Muscle of leg (tissue), 3 donors: ENCODE measurements at regions not wholly inside any gene's neighbourhood (a gene's known extent, or its start where the extent isn't known, plus 50 kb on each side); places are given as distances from the start of the nearest gene placed in this dataset.
A peak's percentile ranks its signal among the peaks of the same experiment; 100 is the strongest.
"Not testable (repeated sequence)": the region's sequence is repeated elsewhere in the genome, so short reads cannot be mapped to it uniquely, and the experiment has no call there.

Source experiments
- DNase-seq: peaks from one replicate; pipeline ENCODE4 v3.0.0; 2013
- H3K27ac ChIP-seq: one replicate; pipeline ENCODE4 v1.5.1; 2013; ENCODE audit warnings: mild to moderate bottlenecking, low read length, control low read depth
- H3K27me3 ChIP-seq: one replicate; pipeline ENCODE4 v1.6.1; 2013; ENCODE audit warnings: low read length; ENCODE audit not compliant: control insufficient read depth, insufficient read depth
- H3K36me3 ChIP-seq: one replicate; pipeline ENCODE4 v1.6.1; 2013; ENCODE audit warnings: low read length; ENCODE audit not compliant: control insufficient read depth, insufficient read depth
- H3K4me1 ChIP-seq: one replicate; pipeline ENCODE4 v1.6.1; 2013; ENCODE audit warnings: low read length; ENCODE audit not compliant: control insufficient read depth, insufficient read depth
- H3K4me3 ChIP-seq: one replicate; pipeline ENCODE4 v1.5.1; 2013; ENCODE audit warnings: low read length, control low read depth
- H3K9me3 ChIP-seq: replicated peaks from 2 replicates; pipeline ENCODE4 v1.6.1; 2013; ENCODE audit warnings: low read depth, low read length; ENCODE audit not compliant: control insufficient read depth
- WGBS: methylation state at CpG from one replicate; pipeline ENCODE4 v1.1.5; 2013; ENCODE audit warnings: missing lambda C conversion rate; ENCODE audit not compliant: insufficient coverage; 5-methylcytosine and 5-hydroxymethylcytosine counted together

DNA sequence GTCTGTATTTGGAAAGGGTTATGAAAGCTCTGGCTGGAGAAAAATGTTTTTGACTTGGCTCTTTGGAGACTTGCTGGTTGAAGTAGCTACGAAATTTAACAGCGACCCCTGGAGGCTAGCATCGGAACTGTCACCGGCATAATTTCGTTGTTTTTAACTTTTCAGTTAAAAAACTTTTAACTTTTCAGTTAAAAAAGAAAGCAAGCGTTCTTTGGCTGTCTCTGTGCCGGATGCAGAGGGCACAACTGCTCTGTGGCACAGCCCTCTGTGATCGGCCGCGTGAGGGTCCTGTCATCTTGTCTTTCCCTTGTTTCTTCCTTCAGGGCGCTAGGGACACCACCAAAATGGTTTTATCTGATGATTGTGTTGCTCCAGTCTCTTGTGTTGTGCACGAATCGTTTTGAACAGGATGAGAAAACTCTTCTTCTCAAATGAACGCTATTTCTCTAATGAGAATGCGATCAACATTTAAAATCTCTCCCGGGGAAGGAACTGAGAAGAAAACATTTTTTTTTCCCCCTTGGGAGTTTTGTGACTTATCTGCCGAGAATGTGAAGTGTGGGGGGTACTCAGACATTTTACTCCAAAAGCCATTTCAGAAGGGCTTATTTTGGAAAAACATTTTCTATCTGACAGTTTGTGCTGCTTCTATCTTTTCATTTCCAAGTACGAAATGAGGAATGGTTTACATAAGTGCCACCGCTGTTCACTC is 57.1 kb downstream of the ADCYAP1 start:
- peak overlapping the region; percentile 7 for H3K4me3 ChIP-seq
- H3K36me3 ChIP-seq = no peaks in the 10 kb centered on the region
- no peaks in the 10 kb centered on the region for H3K27me3 ChIP-seq
- DNase-seq = peak; percentile 42
- no peaks in the 10 kb centered on the region for H3K9me3 ChIP-seq
- H3K4me1 ChIP-seq = no peaks in the 10 kb centered on the region
- whole genome bisulfite sequencing = 6% methylated on average over 7 of the region's 19 CpGs
- H3K27ac ChIP-seq = no peak overlapping the region

DNA sequence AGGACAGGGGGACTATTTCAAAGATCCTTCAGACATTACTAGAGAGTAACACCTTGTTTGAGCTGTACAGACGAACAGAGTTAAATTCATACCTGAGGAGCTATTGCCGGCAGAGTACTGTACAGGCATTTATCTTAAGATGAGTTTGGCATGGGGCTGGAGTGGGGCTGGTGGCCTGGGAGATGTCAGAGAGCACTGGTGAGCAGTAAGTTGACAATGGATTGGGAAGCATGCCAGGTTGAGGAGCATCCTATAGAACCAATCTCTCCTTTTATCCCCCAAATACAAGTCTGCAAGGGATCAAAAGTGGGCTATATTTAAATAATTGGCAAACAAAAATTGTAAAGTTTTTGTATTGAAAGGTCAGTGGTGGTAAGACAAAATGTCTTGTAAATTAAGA is 58.6 kb downstream of the ADCYAP1 start:
- H3K36me3 ChIP-seq = no peaks in the 10 kb centered on the region
- H3K27ac ChIP-seq = no peak overlapping the region
- no peak for DNase-seq
- H3K9me3 ChIP-seq = no peaks in the 10 kb centered on the region
- H3K27me3 ChIP-seq = no peaks in the 10 kb centered on the region
- no peaks in the 10 kb centered on the region for H3K4me1 ChIP-seq
- no peak overlapping the region for H3K4me3 ChIP-seq
- 80% methylated on average over 1 of the region's 2 CpGs for WGBS

- Histone ChIP-seq H3K9me3 (no peaks in the 10 kb centered on the region), H3K27ac (no peak overlapping the region), H3K27me3 (no peaks in the 10 kb centered on the region), H3K4me1 (no peaks in the 10 kb centered on the region), H3K36me3 (no peaks in the 10 kb centered on the region), H3K4me3 (no peak overlapping the region)
- WGBS = 63% methylated on average over 7 of the region's 11 CpGs
- no peak for DNase-seq
Observed at GRCh38 chr18:965921-966758, 61.5 kb downstream of the ADCYAP1 start.

- 71% methylated on average over 3 of the region's 8 CpGs for WGBS
- no peak for DNase-seq
- no peak overlapping the region for H3K27ac ChIP-seq
Observed at GRCh38 chr18:966759-967576, 62.3 kb downstream of the ADCYAP1 start.

DNA sequence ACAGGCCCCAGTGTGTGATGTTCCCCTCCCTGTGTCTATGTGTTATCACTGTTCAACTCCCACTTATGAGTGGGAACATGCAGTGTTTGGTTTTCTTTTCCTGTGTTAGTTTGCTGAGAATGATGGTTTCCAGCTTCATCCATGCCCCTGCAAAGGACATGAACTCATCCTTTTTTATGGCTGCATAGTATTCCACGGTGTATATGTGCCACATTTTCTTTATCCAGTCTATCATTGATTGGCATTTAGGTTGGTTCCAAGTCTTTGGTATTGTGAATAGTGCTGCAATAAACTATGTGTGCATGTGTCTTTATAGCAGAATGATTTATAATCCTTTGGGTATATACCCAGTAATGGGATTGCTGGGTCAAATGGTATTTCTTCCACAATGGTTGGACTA is 64.2 kb downstream of the ADCYAP1 start:
- not testable (repeated sequence) for H3K9me3 ChIP-seq, H3K36me3 ChIP-seq, H3K27me3 ChIP-seq, H3K4me3 ChIP-seq, H3K27ac ChIP-seq, DNase-seq, H3K4me1 ChIP-seq
- WGBS = no CpG with 5 or more reads among the region's 1 CpG

More at GRCh38 chr18:966759-967576, 62.3 kb downstream of the ADCYAP1 start:
- Histone ChIP-seq H3K36me3 (no peaks in the 10 kb centered on the region), H3K27me3 (no peaks in the 10 kb centered on the region), H3K4me1 (no peaks in the 10 kb centered on the region), H3K9me3 (no peaks in the 10 kb centered on the region), H3K4me3 (no peak overlapping the region)

DNA sequence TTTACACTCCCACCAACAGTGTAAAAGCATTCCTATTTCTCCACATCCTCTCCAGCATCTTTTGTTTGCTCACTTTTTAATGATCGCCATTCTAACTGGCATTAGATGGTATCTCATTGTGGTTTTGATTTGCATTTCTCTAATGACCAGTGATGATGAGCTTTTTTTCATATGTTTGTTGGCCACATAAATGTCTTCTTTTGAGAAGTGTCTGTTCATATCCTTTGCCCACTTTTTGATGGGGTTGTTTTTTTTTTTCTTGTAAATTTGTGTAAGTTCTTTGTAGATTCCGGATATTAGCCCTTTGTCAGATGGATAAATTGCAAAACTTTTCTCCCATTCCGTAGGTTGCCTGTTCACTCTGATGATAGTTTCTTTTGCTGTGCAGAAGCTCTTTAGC is 64.6 kb downstream of the ADCYAP1 start:
- WGBS = no CpG with 5 or more reads among the region's 3 CpGs
- H3K36me3 ChIP-seq, H3K4me3 ChIP-seq, H3K9me3 ChIP-seq, DNase-seq, H3K27ac ChIP-seq, H3K4me1 ChIP-seq, H3K27me3 ChIP-seq: not testable (repeated sequence)

DNA sequence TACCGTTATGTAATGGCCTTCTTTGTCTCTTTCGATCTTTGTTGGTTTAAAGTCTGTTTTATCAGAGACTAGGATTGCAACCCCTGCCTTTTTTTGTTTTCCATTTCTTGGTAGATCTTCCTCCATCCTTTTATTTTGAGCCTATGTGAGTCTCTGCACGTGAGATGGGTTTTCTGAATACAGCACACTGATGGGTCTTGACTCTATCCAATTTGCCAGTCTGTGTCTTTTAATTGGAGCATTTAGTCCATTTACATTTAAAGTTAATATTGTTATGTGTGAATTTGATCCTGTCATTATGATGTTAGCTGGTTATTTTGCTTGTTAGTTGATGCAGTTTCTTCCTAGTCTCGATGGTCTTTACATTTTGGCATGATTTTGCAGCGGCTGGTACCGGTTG is 69.9 kb downstream of the ADCYAP1 start:
- H3K27me3 ChIP-seq, H3K27ac ChIP-seq, DNase-seq, H3K36me3 ChIP-seq, H3K9me3 ChIP-seq, H3K4me3 ChIP-seq, H3K4me1 ChIP-seq: not testable (repeated sequence)
- no CpG with 5 or more reads among the region's 6 CpGs for WGBS

- 86% methylated on average over 5 of the region's 37 CpGs for WGBS
- H3K36me3 ChIP-seq, H3K4me3 ChIP-seq, H3K27me3 ChIP-seq, H3K27ac ChIP-seq, DNase-seq, H3K9me3 ChIP-seq, H3K4me1 ChIP-seq: not testable (repeated sequence)
Observed at GRCh38 chr18:976393-977128, 71.9 kb downstream of the ADCYAP1 start.

GRCh38 chr18:977327-977726 is 72.7 kb downstream of the ADCYAP1 start:
- not testable (repeated sequence) for H3K27ac ChIP-seq, H3K9me3 ChIP-seq, H3K27me3 ChIP-seq, H3K4me1 ChIP-seq, DNase-seq, H3K4me3 ChIP-seq, H3K36me3 ChIP-seq
- WGBS = no CpG with 5 or more reads among the region's 1 CpG
